WERI-Rb-1 (cell line): ENCODE measurements at regions not wholly inside any gene's neighbourhood (a gene's known extent, or its start where the extent isn't known, plus 50 kb on each side); places are given as distances from the start of the nearest gene placed in this dataset.

Experiments
- DNase-seq: peaks from one replicate; pipeline ENCODE4 v3.0.0-alpha.2; 2020
- H3K27ac ChIP-seq: fragments of 250-450 bp; sonication (Bioruptor Pico); 2 replicates; pipeline ENCODE4 v1.5.1; 2020; ENCODE audit warnings: mild to moderate bottlenecking, moderate library complexity
- H3K27me3 ChIP-seq: fragments of 250-450 bp; sonication (Bioruptor Pico); 2 replicates; pipeline ENCODE4 v1.5.1; 2021; ENCODE audit warnings: mild to moderate bottlenecking, low read depth, moderate library complexity; ENCODE audit not compliant: insufficient read depth, severe bottlenecking
- H3K36me3 ChIP-seq: fragments of 250-450 bp; sonication (Bioruptor Pico); 2 replicates; pipeline ENCODE4 v1.5.1; 2020; ENCODE audit warnings: mild to moderate bottlenecking, moderate library complexity
- H3K4me3 ChIP-seq: 2 replicates; pipeline ENCODE4 v1.5.1; 2011; ENCODE audit warnings: low read depth, mild to moderate bottlenecking, control low read depth, low read length
- H3K9me3 ChIP-seq: fragments of 250-450 bp; sonication (Bioruptor Pico); 2 replicates; pipeline ENCODE4 v1.5.1; 2021; ENCODE audit warnings: mild to moderate bottlenecking, moderate library complexity; ENCODE audit not compliant: severe bottlenecking
- CTCF ChIP-seq: IDR thresholded peaks from 2 replicates; pipeline ENCODE4 v1.5.1; 2011; ENCODE audit warnings: low read depth, mild to moderate bottlenecking, control low read depth, inconsistent platforms, low read length

- H3K4me3 ChIP-seq, result no peak overlapping the region
- no peaks in the 10 kb centered on the region for H3K36me3 ChIP-seq
- DNase-seq, result no peak
- peaks cover 28% of the 10 kb centered on the region for H3K27me3 ChIP-seq
- H3K27ac ChIP-seq, result no peak overlapping the region
- TF ChIP-seq CTCF, result no peak
- no peaks in the 10 kb centered on the region for H3K9me3 ChIP-seq
Observed at GRCh38 chr9:26562338-26562737, 330.3 kb downstream of the CAAP1 start.

- no peak for DNase-seq
- H3K27me3 ChIP-seq, result peaks cover 27% of the 10 kb centered on the region
- no peaks in the 10 kb centered on the region for H3K36me3 ChIP-seq
- H3K9me3 ChIP-seq, result no peaks in the 10 kb centered on the region
- H3K27ac ChIP-seq, result no peak overlapping the region
- TF ChIP-seq CTCF, result no peak
- H3K4me3 ChIP-seq, result no peak overlapping the region
Observed at GRCh38 chr9:26561928-26562327, 330.7 kb downstream of the CAAP1 start.

GRCh38 chr9:26559506-26559905, 333.1 kb downstream of the CAAP1 start:
- TF ChIP-seq CTCF, result no peak
- no peak overlapping the region for H3K27ac ChIP-seq
- H3K27me3 ChIP-seq, result peaks cover 18% of the 10 kb centered on the region
- no peak overlapping the region for H3K4me3 ChIP-seq
- H3K9me3 ChIP-seq, result no peaks in the 10 kb centered on the region
- no peaks in the 10 kb centered on the region for H3K36me3 ChIP-seq
- DNase-seq, result no peak

- DNase-seq, result no peak
- Histone ChIP-seq H3K36me3 (no peaks in the 10 kb centered on the region), H3K27ac (no peak overlapping the region), H3K27me3 (peaks cover 56% of the 10 kb centered on the region), H3K4me3 (no peak overlapping the region), H3K9me3 (no peaks in the 10 kb centered on the region)
- no peak for TF ChIP-seq CTCF
Observed at GRCh38 chr9:26551971-26552370, 340.6 kb downstream of the CAAP1 start.

- TF ChIP-seq CTCF, result no peak
- H3K9me3 ChIP-seq, result no peaks in the 10 kb centered on the region
- peaks cover 58% of the 10 kb centered on the region for H3K27me3 ChIP-seq
Observed at GRCh38 chr9:26551451-26551850, 341.2 kb downstream of the CAAP1 start.

GRCh38 chr9:26548781-26549290, 343.8 kb downstream of the CAAP1 start:
- Histone ChIP-seq H3K27me3 (peaks cover 54% of the 10 kb centered on the region), H3K4me3 (no peak overlapping the region)
- TF ChIP-seq CTCF, result no peak

More at GRCh38 chr9:26551451-26551850, 341.2 kb downstream of the CAAP1 start:
- Histone ChIP-seq H3K27ac (no peak overlapping the region), H3K4me3 (no peak overlapping the region), H3K36me3 (no peaks in the 10 kb centered on the region)
- no peak for DNase-seq

More at GRCh38 chr9:26548781-26549290, 343.8 kb downstream of the CAAP1 start:
- no peaks in the 10 kb centered on the region for H3K36me3 ChIP-seq
- no peak for DNase-seq
- no peak overlapping the region for H3K27ac ChIP-seq
- no peaks in the 10 kb centered on the region for H3K9me3 ChIP-seq
